K562 (cell line): ENCODE measurements at regions not wholly inside any gene's neighbourhood (a gene's known extent, or its start where the extent isn't known, plus 50 kb on each side); places are given as distances from the start of the nearest gene placed in this dataset.

Source experiments
- BHLHE40 ChIP-seq: IDR thresholded peaks from 2 replicates; pipeline ENCODE4 v1.6.1; 2011; ENCODE audit warnings: low read length, improper control_type of control experiment
- CEBPB ChIP-seq: fragments of 450-650 bp; IDR thresholded peaks from 2 replicates; pipeline ENCODE4 v1.6.1; 2016; ENCODE audit warnings: missing genetic modification characterization, missing compliant biosample characterization
- ELF4 ChIP-seq: fragments of 450-650 bp; formaldehyde crosslinking; IDR thresholded peaks from 2 replicates; pipeline ENCODE4 v1.4.0; 2022; ENCODE audit warnings: missing genetic modification characterization
- ELK1 ChIP-seq: sonication (generic); formaldehyde crosslinking; IDR thresholded peaks from 2 replicates; pipeline ENCODE4 v1.8.1; 2022; ENCODE audit warnings: missing genetic modification reagents
- ESRRA ChIP-seq: fragments of 450-650 bp; IDR thresholded peaks from 2 replicates; pipeline ENCODE4 v1.6.1; 2014; ENCODE audit warnings: low read depth, mild to moderate bottlenecking, moderate library complexity, borderline replicate concordance
- HDAC8 ChIP-seq: fragments of 450-650 bp; IDR thresholded peaks from 2 replicates; pipeline ENCODE4 v1.6.1; 2016; ENCODE audit warnings: mild to moderate bottlenecking, missing genetic modification characterization, moderate library complexity, missing compliant biosample characterization
- RBM14 ChIP-seq: fragments of 200-400 bp; formaldehyde crosslinking; IDR thresholded peaks from 2 replicates; pipeline ENCODE4 v1.6.1; 2018; ENCODE audit warnings: low read depth, mild to moderate bottlenecking, low read length, moderate library complexity, borderline replicate concordance; ENCODE audit not compliant: insufficient read depth
- RCOR1 ChIP-seq, 2 experiments: IDR thresholded peaks; 2 replicates each; pipeline ENCODE4 v1.6.1; 2012; ENCODE audit warnings: low read depth in 2 of 2, low read length in 2 of 2, borderline replicate concordance in 1 of 2, improper control_type of control experiment in 1 of 2
- SMAD3 ChIP-seq: fragments of 450-650 bp; formaldehyde crosslinking; conservative IDR thresholded peaks from 2 replicates; pipeline ENCODE4 v1.4.0; 2020; ENCODE audit warnings: mild to moderate bottlenecking
- USF2 ChIP-seq: sonication (generic); formaldehyde crosslinking; IDR thresholded peaks from 2 replicates; pipeline ENCODE4 v1.5.0; 2020; ENCODE audit warnings: missing genetic modification reagents
- TF ChIP-seq, protein P1 (sequence below), 3 experiments: IDR thresholded peaks in 2 of 3; conservative IDR thresholded peaks in 1 of 3; 2 replicates each; pipeline ENCODE4 v1.5.1; 2011 to 2012; ENCODE audit warnings: low read length in 3 of 3, mild to moderate bottlenecking in 3 of 3, control low read depth in 2 of 3, improper control_type of control experiment in 1 of 3, inconsistent platforms in 1 of 3, low read depth in 1 of 3, mixed read lengths in 1 of 3, moderate library complexity in 1 of 3; ENCODE audit not compliant: insufficient read depth in 2 of 3

GRCh38 chr4:13984991-13985800 lies 357.7 kb upstream of the BOD1L1 start:
- TF ChIP-seq USF2 (CRISPR knock-in tag) (no peak), CEBPB (no peak), ELF4 (CRISPR knock-in tag) (no peak), SMAD3 (no peak), ESRRA (no peak), HDAC8 (tag) (no peak), RBM14 (no peak), ELK1 (CRISPR knock-in tag) (no peak), BHLHE40 (no peak), RCOR1 (IDR thresholded peaks at IDR 0.05; ENCODE audit: borderline replicate concordance in 1 of 2, low read depth in 2 of 2, low read length in 2 of 2) (no peak)
- TF ChIP-seq, protein P1, sequence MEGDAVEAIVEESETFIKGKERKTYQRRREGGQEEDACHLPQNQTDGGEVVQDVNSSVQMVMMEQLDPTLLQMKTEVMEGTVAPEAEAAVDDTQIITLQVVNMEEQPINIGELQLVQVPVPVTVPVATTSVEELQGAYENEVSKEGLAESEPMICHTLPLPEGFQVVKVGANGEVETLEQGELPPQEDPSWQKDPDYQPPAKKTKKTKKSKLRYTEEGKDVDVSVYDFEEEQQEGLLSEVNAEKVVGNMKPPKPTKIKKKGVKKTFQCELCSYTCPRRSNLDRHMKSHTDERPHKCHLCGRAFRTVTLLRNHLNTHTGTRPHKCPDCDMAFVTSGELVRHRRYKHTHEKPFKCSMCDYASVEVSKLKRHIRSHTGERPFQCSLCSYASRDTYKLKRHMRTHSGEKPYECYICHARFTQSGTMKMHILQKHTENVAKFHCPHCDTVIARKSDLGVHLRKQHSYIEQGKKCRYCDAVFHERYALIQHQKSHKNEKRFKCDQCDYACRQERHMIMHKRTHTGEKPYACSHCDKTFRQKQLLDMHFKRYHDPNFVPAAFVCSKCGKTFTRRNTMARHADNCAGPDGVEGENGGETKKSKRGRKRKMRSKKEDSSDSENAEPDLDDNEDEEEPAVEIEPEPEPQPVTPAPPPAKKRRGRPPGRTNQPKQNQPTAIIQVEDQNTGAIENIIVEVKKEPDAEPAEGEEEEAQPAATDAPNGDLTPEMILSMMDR (IDR thresholded peaks at IDR 0.05 in 2 of 3, conservative IDR thresholded peaks at IDR 0.05 in 1 of 3; ENCODE audit: insufficient read depth in 2 of 3, low read depth in 1 of 3, low read length in 3 of 3), result no peak
